Thoracic aorta (tissue), 2 donors: ENCODE measurements at regions not wholly inside any gene's neighbourhood (a gene's known extent, or its start where the extent isn't known, plus 50 kb on each side); places are given as distances from the start of the nearest gene placed in this dataset.
"Not testable (repeated sequence)": the region's sequence is repeated elsewhere in the genome, so short reads cannot be mapped to it uniquely, and the experiment has no call there.

ENCODE experiments used
- ATAC-seq: fragments of 150-250 bp; one replicate; pipeline ENCODE4 v1.8.0; 2017; ENCODE audit warnings: low read depth; ENCODE audit not compliant: insufficient number of reproducible peaks, low FRiP score
- DNase-seq: peaks from one replicate; pipeline ENCODE4 v3.0.0-alpha.2; 2020; ENCODE audit warnings: low spot score
- H3K27ac ChIP-seq, 2 donors: fragments of 200-600 bp; sonication (generic); 1 replicate in 1 of 2; 2 replicates in 1 of 2; pipeline ENCODE4 v1.5.1; 2016; ENCODE audit warnings: mild to moderate bottlenecking in 2 of 2, moderate library complexity in 2 of 2
- H3K27me3 ChIP-seq: fragments of 200-600 bp; sonication (generic); replicated peaks from 2 replicates; pipeline ENCODE4 v1.6.0; 2016; ENCODE audit warnings: mild to moderate bottlenecking; ENCODE audit not compliant: insufficient read depth
- H3K36me3 ChIP-seq: fragments of 200-600 bp; sonication (generic); one replicate; pipeline ENCODE4 v1.5.1; 2016
- H3K4me1 ChIP-seq, 2 donors: fragments of 200-600 bp; sonication (generic); 1 replicate in 1 of 2; 2 replicates in 1 of 2; pipeline versions ENCODE4 v1.5.1 to v1.6.0; 2016; ENCODE audit warnings: low read depth in 2 of 2, mild to moderate bottlenecking in 1 of 2; ENCODE audit not compliant: control insufficient read depth in 1 of 2
- H3K4me3 ChIP-seq: fragments of 200-600 bp; sonication (generic); 2 replicates; pipeline ENCODE4 v1.5.1; 2016; ENCODE audit warnings: mild to moderate bottlenecking
- H3K9me3 ChIP-seq: fragments of 200-600 bp; sonication (generic); 2 replicates; pipeline ENCODE4 v1.5.1; 2016
- TF ChIP-seq, protein P1 (sequence below): fragments of 200-600 bp; sonication (generic); IDR thresholded peaks from one replicate; pipeline ENCODE4 v1.5.1; 2019; ENCODE audit warnings: antibody characterized with exemption

GRCh38 chr17:33562792-33563191, 269.7 kb upstream of the ASIC2 start:
- ATAC-seq = no peak
- peaks cover 5% of the 10 kb centered on the region for H3K9me3 ChIP-seq
- no peak overlapping the region for H3K27ac ChIP-seq
- no peaks in the 10 kb centered on the region for H3K36me3 ChIP-seq
- TF ChIP-seq, protein P1, sequence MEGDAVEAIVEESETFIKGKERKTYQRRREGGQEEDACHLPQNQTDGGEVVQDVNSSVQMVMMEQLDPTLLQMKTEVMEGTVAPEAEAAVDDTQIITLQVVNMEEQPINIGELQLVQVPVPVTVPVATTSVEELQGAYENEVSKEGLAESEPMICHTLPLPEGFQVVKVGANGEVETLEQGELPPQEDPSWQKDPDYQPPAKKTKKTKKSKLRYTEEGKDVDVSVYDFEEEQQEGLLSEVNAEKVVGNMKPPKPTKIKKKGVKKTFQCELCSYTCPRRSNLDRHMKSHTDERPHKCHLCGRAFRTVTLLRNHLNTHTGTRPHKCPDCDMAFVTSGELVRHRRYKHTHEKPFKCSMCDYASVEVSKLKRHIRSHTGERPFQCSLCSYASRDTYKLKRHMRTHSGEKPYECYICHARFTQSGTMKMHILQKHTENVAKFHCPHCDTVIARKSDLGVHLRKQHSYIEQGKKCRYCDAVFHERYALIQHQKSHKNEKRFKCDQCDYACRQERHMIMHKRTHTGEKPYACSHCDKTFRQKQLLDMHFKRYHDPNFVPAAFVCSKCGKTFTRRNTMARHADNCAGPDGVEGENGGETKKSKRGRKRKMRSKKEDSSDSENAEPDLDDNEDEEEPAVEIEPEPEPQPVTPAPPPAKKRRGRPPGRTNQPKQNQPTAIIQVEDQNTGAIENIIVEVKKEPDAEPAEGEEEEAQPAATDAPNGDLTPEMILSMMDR = no peak
- no peaks in the 10 kb centered on the region for H3K27me3 ChIP-seq
- H3K4me1 ChIP-seq = peaks cover 3 to 14% of the 10 kb centered on the region in 2 donors
- no peak overlapping the region for H3K4me3 ChIP-seq
- no peak for DNase-seq

DNA sequence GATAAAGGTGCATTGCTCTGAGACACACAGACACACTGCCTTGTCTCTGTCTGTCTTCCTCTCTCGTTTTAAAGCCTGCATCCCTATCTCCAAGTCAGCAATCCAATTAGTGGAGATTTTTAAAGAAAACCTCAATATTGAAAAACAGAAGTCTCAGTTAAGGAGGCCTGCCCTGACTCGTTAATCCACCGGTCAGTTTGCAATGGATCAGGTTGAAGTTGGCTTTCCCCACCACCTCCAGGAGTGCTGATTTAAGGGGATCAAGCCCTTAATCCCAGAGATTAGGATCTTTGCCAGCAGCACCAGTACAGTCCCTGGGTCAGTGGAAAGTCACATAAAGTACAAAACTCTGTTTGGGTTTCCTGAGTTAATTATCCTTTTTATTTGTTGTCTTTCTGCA, 271.1 kb upstream of the ASIC2 start:
- Histone ChIP-seq H3K4me1 (peaks cover 3 to 14% of the 10 kb centered on the region in 2 donors), H3K27me3 (no peaks in the 10 kb centered on the region), H3K9me3 (no peaks in the 10 kb centered on the region), H3K27ac (no peak overlapping the region), H3K4me3 (no peak overlapping the region), H3K36me3 (no peaks in the 10 kb centered on the region)
- DNase-seq (no peak), ATAC-seq (no peak)
- TF ChIP-seq, protein P1 = no peak

GRCh38 chr17:33567223-33567622, 274.1 kb upstream of the ASIC2 start:
- no peaks in the 10 kb centered on the region for H3K36me3 ChIP-seq
- no peak overlapping the region for H3K27ac ChIP-seq
- H3K27me3 ChIP-seq = no peaks in the 10 kb centered on the region
- ATAC-seq = no peak
- H3K4me1 ChIP-seq = no peaks in the 10 kb centered on the region
- DNase-seq = no peak
- no peak overlapping the region for H3K4me3 ChIP-seq
- TF ChIP-seq, protein P1 = no peak
- no peaks in the 10 kb centered on the region for H3K9me3 ChIP-seq

DNA sequence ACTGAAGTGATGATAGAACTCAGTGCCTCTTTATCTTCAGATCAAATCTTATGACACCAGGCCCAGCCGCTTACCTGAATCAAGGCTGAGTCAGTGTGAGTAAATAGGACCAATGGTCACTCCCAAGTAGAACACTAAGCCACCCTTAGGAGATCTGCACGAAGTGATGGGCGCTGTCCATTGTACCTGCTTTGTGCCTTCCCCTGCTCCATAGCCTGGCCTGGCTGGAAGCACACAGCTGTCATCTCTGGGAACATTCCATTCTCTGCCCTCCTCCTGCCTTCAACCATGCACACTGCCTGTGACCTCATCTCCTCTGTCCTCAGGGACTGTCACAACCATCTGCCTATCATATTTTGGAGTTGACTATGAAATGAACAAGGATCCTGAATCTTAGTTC, 279.5 kb upstream of the ASIC2 start:
- Histone ChIP-seq H3K9me3 (no peaks in the 10 kb centered on the region), H3K4me3 (no peak overlapping the region), H3K4me1 (no peaks in the 10 kb centered on the region), H3K27ac (no peak overlapping the region), H3K36me3 (no peaks in the 10 kb centered on the region), H3K27me3 (no peaks in the 10 kb centered on the region)
- TF ChIP-seq, protein P1 = no peak
- DNase-seq (no peak), ATAC-seq (no peak)

GRCh38 chr17:33574942-33575445, 281.9 kb upstream of the ASIC2 start:
- H3K4me1 ChIP-seq = no peaks in the 10 kb centered on the region
- no peak overlapping the region for H3K4me3 ChIP-seq
- no peaks in the 10 kb centered on the region for H3K36me3 ChIP-seq
- DNase-seq (no peak), ATAC-seq (no peak)
- no peaks in the 10 kb centered on the region for H3K9me3 ChIP-seq
- no peak overlapping the region for H3K27ac ChIP-seq
- TF ChIP-seq, protein P1 = no peak
- no peaks in the 10 kb centered on the region for H3K27me3 ChIP-seq

- not testable (repeated sequence) for ATAC-seq, H3K4me1 ChIP-seq, H3K27me3 ChIP-seq, H3K4me3 ChIP-seq, H3K27ac ChIP-seq, H3K36me3 ChIP-seq, DNase-seq, H3K9me3 ChIP-seq
These were observed 286.6 kb upstream of the ASIC2 start for GRCh38 chr17:33579740-33580139.
